ENCODE measurements at regions not wholly inside any gene's neighbourhood (a gene's known extent, or its start where the extent isn't known, plus 50 kb on each side); places are given as distances from the start of the nearest gene placed in this dataset.
"Not testable (repeated sequence)": the region's sequence is repeated elsewhere in the genome, so short reads cannot be mapped to it uniquely, and the experiment has no call there.

GRCh38 chr7:57740126-57740525 is 290.1 kb downstream of the ZNF716 start:
- not testable (repeated sequence) for DNase-seq (ENCODE audit: low spot score)

GRCh38 chr7:57769131-57769530 is 319.2 kb downstream of the ZNF716 start:
- DNase-seq (ENCODE audit: low spot score) = no peak

- DNase-seq (ENCODE audit: low spot score) = no peak
Measured at GRCh38 chr7:57769958-57770357, 320.0 kb downstream of the ZNF716 start.

GRCh38 chr7:57772126-57772924 is 322.3 kb downstream of the ZNF716 start:
- no peak for DNase-seq (ENCODE audit: low spot score)

GRCh38 chr7:57774300-57774699 is 324.3 kb downstream of the ZNF716 start:
- DNase-seq (ENCODE audit: low spot score) = no peak

GRCh38 chr7:57775396-57776088 is 325.6 kb downstream of the ZNF716 start:
- DNase-seq (ENCODE audit: low spot score) = no peak

GRCh38 chr7:57776136-57776856 is 326.3 kb downstream of the ZNF716 start:
- not testable (repeated sequence) for DNase-seq (ENCODE audit: low spot score)

GRCh38 chr7:57789130-57789529 is 339.2 kb downstream of the ZNF716 start:
- DNase-seq (ENCODE audit: low spot score) = no peak

GRCh38 chr7:57819491-57819981 is 369.6 kb downstream of the ZNF716 start:
- no peak for DNase-seq (ENCODE audit: low spot score)

GRCh38 chr7:57820477-57820876 is 370.5 kb downstream of the ZNF716 start:
- DNase-seq (ENCODE audit: low spot score) = no peak

- no peak for DNase-seq (ENCODE audit: low spot score)
Measured at GRCh38 chr7:57821438-57822382, 371.7 kb downstream of the ZNF716 start.

- DNase-seq (ENCODE audit: low spot score) = not testable (repeated sequence)
Measured at GRCh38 chr7:57826548-57826947, 376.6 kb downstream of the ZNF716 start.

GRCh38 chr7:57835161-57835560 is 385.2 kb downstream of the ZNF716 start:
- DNase-seq (ENCODE audit: low spot score) = not testable (repeated sequence)

GRCh38 chr7:57839152-57839551 is 389.2 kb downstream of the ZNF716 start:
- not testable (repeated sequence) for DNase-seq (ENCODE audit: low spot score)

- peak; percentile 4 for DNase-seq (ENCODE audit: low spot score)
Measured at GRCh38 chr7:57867884-57868701, 418.1 kb downstream of the ZNF716 start.

- DNase-seq (ENCODE audit: low spot score) = peak; percentile 6
Measured at GRCh38 chr7:57868771-57869483, 418.9 kb downstream of the ZNF716 start.
